Left colon (tissue), 2 donors: ENCODE measurements at regions not wholly inside any gene's neighbourhood (a gene's known extent, or its start where the extent isn't known, plus 50 kb on each side); places are given as distances from the start of the nearest gene placed in this dataset.

Source experiments
- ATAC-seq: fragments of 200-7000 bp; cut with Tn5 transposase; one replicate; pipeline ENCODE4 v1.9.1; 2020; ENCODE audit warnings: mild to moderate bottlenecking, moderate library complexity
- DNase-seq, 2 donors: peaks; one replicate each; pipeline ENCODE4 v3.0.0-alpha.2; 2020
- intact Hi-C, 2 donors: fragments of 100-400 bp; cut with DNase I in 1 of 2; cut with micrococcal nuclease in 1 of 2; formaldehyde crosslinking; loops; one replicate each; pipeline versions ENCODE4 v1.11.2 to v1.14.0; 2022; cut with DNase I, micrococcal nuclease
- donor health status: DM: no; HTN: no; CAD: no.
- donor health status: DM: yes; HTN: yes; CAD: no.

- DNase-seq (no peak), ATAC-seq (no peak)
- intact Hi-C loops: no loop called here
These were observed 263.7 kb downstream of the OMA1 start for GRCh38 chr1:58282623-58283387.

DNA sequence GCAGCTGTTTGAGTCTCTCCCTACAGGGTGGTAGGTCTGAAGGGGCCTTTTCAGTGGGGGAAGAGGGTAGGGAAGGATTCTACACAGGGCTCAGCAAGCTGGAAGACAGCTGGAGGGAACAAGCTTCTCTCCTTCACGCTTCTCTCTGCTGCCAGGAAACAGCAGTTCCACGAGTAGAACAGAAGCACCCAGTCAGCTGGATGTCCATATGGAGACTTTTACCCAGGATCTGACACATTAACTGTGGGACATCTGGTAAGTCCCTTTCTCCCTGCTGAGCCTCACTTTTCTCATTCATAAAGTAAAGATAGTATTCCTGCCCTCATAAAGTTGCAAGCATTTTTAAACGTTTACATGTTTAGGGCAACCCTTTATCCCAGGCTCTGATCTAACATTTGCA lies 280.3 kb downstream of the OMA1 start:
- no peak for ATAC-seq
- intact Hi-C loops: no loop called here
- no peak for DNase-seq

DNA sequence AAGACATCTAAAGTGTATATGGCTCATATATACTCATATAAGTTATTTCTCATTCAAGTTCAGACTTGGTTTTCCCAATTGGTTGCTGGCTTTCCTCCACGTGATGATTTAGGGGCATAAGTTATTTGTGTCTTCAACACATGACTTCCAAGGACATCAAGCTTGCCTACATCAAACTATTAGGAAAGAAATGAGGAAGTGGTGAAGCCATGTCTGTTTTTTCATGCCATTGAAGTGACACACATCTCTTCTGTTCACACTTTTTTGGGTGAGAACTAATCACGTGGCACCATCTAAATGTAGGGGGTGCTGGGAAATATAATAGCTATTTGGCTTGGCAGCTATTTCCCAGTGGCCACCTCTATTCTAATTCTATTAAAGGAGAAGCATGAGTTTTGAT lies 282.1 kb downstream of the OMA1 start:
- intact Hi-C loops: no loop called here
- DNase-seq: no peak
- no peak for ATAC-seq

DNA sequence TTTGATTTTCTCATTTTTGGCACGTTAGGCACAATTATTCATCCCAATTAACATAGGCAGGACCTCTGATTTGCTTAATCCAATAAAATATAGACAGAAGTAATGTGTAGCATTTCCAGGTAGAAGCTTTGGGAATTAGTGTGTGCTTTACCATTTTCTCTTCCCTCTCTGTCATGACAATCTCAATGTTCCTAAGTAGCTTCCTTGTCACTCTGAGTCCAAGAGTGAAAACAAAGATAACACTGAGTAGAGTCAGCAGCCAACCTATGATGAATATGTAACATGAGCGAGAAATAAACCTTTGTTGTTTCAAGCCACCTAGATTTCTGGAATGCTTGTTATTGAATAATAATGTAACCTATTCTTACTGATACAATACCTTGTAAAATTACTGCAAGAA lies 283.8 kb downstream of the OMA1 start:
- no peak for DNase-seq
- ATAC-seq: no peak
- intact Hi-C loops: no loop called here

GRCh38 chr1:58258082-58258481 lies 288.4 kb downstream of the OMA1 start:
- DNase-seq: no peak
- intact Hi-C loops: no loop called here
- no peak for ATAC-seq

DNA sequence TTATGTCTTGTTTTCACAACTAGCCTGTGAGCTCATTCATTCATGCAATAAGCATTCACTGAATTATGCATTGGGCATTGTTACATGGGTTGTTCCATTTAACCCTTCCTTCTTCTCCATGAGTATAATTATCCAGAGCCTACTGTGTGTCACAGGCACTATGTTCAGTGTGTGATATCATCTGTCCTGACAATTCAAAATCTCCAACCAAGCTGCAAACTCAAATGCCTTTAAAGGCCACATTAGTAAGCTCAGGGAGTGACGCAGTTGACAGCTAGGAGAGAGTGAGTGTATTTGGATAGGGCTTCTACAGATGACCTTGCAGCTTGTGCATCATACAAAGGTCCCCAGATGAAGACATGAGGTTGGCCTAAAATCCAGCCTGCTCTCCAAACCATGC lies 289.5 kb downstream of the OMA1 start:
- ATAC-seq (no peak), DNase-seq (no peak)
- intact Hi-C loops: no loop called here

DNA sequence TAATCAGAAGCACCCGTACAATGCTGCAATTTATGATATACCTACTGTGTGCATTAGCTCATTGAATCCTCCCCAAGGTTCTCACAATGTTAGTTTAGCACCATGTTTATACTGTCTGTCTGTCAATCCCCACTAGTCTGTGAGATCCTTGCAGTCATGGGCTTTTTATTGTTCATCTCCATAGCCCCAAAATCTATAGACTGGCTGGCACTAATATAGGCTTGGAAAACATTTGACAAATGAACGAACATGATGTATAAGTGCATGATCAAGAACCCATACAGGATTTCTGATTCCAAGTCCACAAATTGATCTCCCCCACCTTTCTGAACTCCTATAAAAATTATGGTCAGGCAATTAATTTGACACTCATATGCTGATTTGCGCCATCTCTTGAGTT lies 290.0 kb downstream of the OMA1 start:
- intact Hi-C loops: no loop called here
- ATAC-seq (no peak), DNase-seq (no peak)

GRCh38 chr1:58256041-58256440 lies 290.5 kb downstream of the OMA1 start:
- DNase-seq: no peak
- no peak for ATAC-seq
- intact Hi-C loops: no loop called here

DNA sequence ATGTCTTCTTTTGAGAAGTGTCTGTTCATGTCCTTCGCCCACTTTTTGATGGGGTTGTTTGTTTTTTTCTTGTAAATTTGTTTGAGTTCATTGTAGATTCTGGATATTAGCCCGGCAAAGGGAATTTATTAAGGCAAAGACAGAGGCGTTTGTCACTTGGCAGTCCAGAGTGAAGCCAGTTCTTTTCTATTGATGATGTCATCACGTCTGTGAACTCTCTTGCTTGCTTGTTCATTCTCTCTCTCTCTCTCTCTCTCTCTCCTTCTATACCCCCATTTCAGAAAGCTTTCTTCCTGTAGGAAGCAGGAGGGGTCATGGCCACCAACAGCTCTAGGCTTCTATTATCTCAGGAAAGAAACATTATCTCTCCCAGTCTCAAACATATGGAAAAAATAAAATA lies 291.3 kb downstream of the OMA1 start:
- DNase-seq: no peak
- no peak for ATAC-seq
- intact Hi-C loops: no loop called here

DNA sequence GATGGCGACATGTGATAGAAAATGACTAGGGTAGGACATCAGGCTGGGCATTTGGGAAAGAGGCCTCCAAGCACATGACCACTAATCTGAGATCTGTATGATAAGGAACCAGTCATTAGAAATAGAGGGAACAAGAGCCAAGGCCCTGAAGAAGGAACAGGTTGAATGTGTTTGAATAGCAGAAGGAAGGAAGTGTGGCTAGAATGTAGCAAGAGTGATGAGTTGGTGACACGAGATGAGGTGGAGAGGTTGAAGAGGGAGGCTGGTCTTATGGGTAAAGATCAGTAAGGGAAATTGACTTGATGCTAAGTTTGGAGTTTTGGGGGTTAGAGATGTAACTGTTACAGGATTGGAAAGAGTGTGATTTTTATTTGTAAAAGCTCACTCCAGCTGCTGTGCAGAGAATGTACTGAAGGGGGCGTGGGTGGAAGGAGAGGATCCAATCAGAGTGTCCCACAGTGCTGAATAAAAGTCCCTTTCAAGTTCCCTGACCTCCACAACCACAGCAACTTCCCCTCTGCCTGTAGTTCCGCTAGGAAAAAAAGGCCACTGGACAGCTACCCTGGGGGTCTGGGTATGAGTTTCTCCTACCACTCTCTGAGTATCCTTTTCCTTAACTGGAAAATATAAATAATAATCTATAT lies 295.0 kb downstream of the OMA1 start:
- ATAC-seq (no peak), DNase-seq (no peak)
- intact Hi-C loops: no loop called here

DNA sequence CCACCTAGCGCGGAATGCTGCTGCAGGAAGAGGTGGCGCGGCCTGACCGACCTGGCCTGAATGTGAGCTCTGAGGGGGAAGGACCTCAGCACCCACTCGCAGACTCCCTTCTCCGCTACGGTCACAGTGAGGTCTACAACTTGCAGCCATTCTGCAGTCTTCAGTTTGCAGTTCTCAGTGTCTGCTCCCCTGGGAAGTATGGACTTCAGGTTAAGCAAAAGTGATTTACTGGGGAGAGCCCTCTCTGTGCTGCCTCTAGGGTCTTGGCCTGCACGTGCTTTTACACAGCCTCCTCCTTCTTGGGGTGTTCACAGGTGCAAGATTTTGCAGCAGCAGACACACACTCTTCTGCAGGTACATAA lies 296.0 kb downstream of the OMA1 start:
- intact Hi-C loops: no loop called here
- ATAC-seq: no peak
- DNase-seq: no peak

- no peak for ATAC-seq
- DNase-seq: no peak
- intact Hi-C loops: no loop called here
These were observed 296.6 kb downstream of the OMA1 start for GRCh38 chr1:58249737-58250586.

DNA sequence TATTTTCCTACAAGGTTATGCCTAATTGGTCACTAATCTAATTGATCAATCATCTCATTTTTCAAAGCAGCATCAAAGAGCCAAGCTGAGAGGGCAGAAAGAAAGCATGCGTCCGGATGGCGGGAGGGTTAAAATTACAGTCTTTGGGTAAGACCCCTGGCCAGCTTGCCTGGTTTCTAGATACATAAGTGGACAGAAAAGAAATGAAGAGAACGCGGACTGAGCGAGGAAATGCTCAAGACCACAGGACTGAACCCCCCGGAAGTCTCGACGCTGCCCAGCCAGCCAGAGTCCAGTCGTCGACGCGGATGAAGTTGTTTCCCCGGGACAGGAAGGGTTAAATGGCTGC lies 297.2 kb downstream of the OMA1 start:
- ATAC-seq (no peak), DNase-seq (no peak)
- intact Hi-C loops: no loop called here

- no peak for ATAC-seq
These were observed 297.7 kb downstream of the OMA1 start for GRCh38 chr1:58248791-58249190.

GRCh38 chr1:58248072-58248471 lies 298.5 kb downstream of the OMA1 start:
- intact Hi-C loops: no loop called here
- ATAC-seq: no peak
- DNase-seq: no peak

More at GRCh38 chr1:58248791-58249190, 297.7 kb downstream of the OMA1 start:
- DNase-seq: no peak
- intact Hi-C loops: no loop called here

DNA sequence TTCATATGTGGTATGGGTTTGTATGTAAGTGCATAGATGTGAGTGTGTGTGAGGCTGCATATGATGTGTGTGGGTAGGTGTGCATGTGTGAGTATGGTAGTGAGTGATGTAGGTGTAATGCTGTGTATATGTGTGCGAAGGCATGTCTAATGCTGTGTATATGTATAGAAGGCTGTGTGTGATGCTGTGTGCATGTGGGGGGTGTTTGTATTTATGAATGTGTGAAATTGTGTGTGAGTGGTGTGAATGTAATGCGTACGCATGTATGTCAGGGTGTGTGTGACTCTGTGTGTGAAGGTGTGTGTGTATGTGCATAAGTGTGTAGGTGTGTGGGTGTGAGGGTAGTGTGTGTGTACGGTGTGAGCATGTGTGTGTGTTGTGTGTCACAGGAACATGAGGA lies 300.0 kb downstream of the OMA1 start:
- DNase-seq (no peak), ATAC-seq (no peak)
- intact Hi-C loops: no loop called here

GRCh38 chr1:58244872-58245271 lies 301.7 kb downstream of the OMA1 start:
- DNase-seq (no peak), ATAC-seq (no peak)
- intact Hi-C loops: no loop called here

- ATAC-seq: no peak
- intact Hi-C loops: no loop called here
- DNase-seq: no peak
These were observed 307.7 kb downstream of the OMA1 start for GRCh38 chr1:58238846-58239245.

DNA sequence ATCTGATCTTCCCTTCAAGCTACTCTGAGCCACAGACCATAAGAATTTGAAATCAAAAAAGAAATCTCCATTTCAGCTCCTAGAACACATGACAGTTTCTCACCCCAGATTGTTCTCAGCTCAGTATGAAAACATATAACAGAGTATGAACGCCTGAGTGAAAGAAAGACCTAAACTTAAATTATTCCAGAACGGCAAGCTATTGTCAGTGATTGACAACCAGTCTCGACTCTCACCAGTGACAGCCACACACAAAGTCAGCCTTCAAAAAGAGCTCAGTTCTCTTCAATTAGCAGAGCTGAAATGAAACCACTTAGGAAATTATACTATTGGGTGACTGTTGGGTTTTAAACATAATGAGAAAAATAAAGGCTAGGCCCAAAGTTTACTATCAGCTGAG lies 312.8 kb downstream of the OMA1 start:
- intact Hi-C loops: no loop called here
- DNase-seq (no peak), ATAC-seq (no peak)

- ATAC-seq: no peak
- DNase-seq: no peak
- intact Hi-C loops: no loop called here
These were observed 315.3 kb downstream of the OMA1 start for GRCh38 chr1:58231204-58231603.
